Adrenal gland (tissue), 9 donors: ENCODE measurements at regions not wholly inside any gene's neighbourhood (a gene's known extent, or its start where the extent isn't known, plus 50 kb on each side); places are given as distances from the start of the nearest gene placed in this dataset.

Experiments
- DNase-seq, 7 donors: peaks; one replicate each; pipeline ENCODE4 v3.0.0-alpha.2; 2019 to 2020
- H3K27ac ChIP-seq, 5 donors: fragments of 200-600 bp; sonication (generic) in 4 of 5; 1 replicate in 3 of 5; 2 replicates in 2 of 5; pipeline versions ENCODE4 v1.5.1 to v1.8.0; 2016 to 2020; ENCODE audit warnings: mild to moderate bottlenecking in 1 of 5
- H3K27me3 ChIP-seq: fragments of 200-600 bp; 2 replicates; pipeline ENCODE4 v1.8.0; 2021
- H3K36me3 ChIP-seq, 2 donors: fragments of 200-600 bp; replicated peaks in 1 of 2; 1 replicate in 1 of 2; 2 replicates in 1 of 2; pipeline versions ENCODE4 v1.5.1 to v1.8.0; 2018 to 2022
- H3K4me1 ChIP-seq, 2 donors: fragments of 200-600 bp; replicated peaks in 1 of 2; 1 replicate in 1 of 2; 2 replicates in 1 of 2; pipeline versions ENCODE4 v1.5.1 to v1.8.0; 2018 to 2021
- H3K4me3 ChIP-seq, 4 donors: fragments of 200-600 bp; sonication (generic) in 3 of 4; one replicate each; pipeline ENCODE4 v1.5.1; 2016 to 2018
- H3K9me3 ChIP-seq, 3 donors: fragments of 200-600 bp; sonication (generic) in 1 of 3; replicated peaks in 1 of 3; 1 replicate in 2 of 3; 2 replicates in 1 of 3; pipeline versions ENCODE4 v1.5.1 to v1.8.0; 2016 to 2021
- CTCF ChIP-seq, 6 experiments: fragments of 450-650 bp in 4 of 6; fragments of 200-600 bp in 2 of 6; sonication (generic) in 1 of 6; IDR thresholded peaks; 1 replicate in 5 of 6; 2 replicates in 1 of 6; pipeline versions ENCODE4 v1.5.1 to v1.8.0; 2016 to 2021; ENCODE audit warnings: antibody characterized with exemption in 6 of 6, mild to moderate bottlenecking in 2 of 6, moderate library complexity in 1 of 6
- POLR2A ChIP-seq, 2 donors: fragments of 450-650 bp; IDR thresholded peaks; one replicate each; pipeline ENCODE4 v1.6.1; 2017; ENCODE audit warnings: antibody characterized with exemption in 2 of 2, mild to moderate bottlenecking in 2 of 2, moderate library complexity in 1 of 2
- WGBS, 4 donors: extraction: QIAGEN DNeasy Blood & Tissue Kit in 2 of 4; methylation state at CpG; one replicate each; pipeline versions ENCODE4 v1.1.5 to v1.1.7; 2013 to 2017; 5-methylcytosine and 5-hydroxymethylcytosine counted together
- intact Hi-C, 2 donors: fragments of 100-400 bp; cut with DNase I; formaldehyde crosslinking; loops; one replicate each; pipeline versions ENCODE4 v1.14.1 to v1.15.0; 2022 to 2023
- donor health status: healthy with polysubstance abuse.
- donor health status: Bipolar disorder and iron deficiency.
- donor health status: DM: yes; HTN: yes; CAD: no.
- donor health status: DM: no; HTN: no; CAD: no.
- donor health status: DM: no; HTN: no; CAD: no.

- Histone ChIP-seq H3K27me3 (no peaks in the 10 kb centered on the region), H3K36me3 (no peaks in the 10 kb centered on the region), H3K27ac (no peak overlapping the region), H3K4me1 (no peaks in the 10 kb centered on the region), H3K9me3 (no peaks in the 10 kb centered on the region), H3K4me3 (no peak overlapping the region)
- WGBS, 4 donors = 70 to 81% (median 77%) methylated on average over 12 of the region's 12 CpGs
- intact Hi-C loops = no loop called here
- no peak for DNase-seq
- TF ChIP-seq POLR2A (IDR thresholded peaks at IDR 0.05) (no peak), CTCF (IDR thresholded peaks at IDR 0.05) (no peak)
Observed at GRCh38 chr11:69558519-69558941, 77.1 kb downstream of the LINC01488 start.

- intact Hi-C loops = no loop called here
- DNase-seq = peak in 1 of 7 donors; percentile 25
Observed at GRCh38 chr11:69559181-69559580, 77.7 kb downstream of the LINC01488 start.

GRCh38 chr11:69560141-69560790, 78.8 kb downstream of the LINC01488 start:
- Histone ChIP-seq H3K9me3 (no peaks in the 10 kb centered on the region), H3K27ac (no peak overlapping the region), H3K4me3 (no peak overlapping the region), H3K36me3 (no peaks in the 10 kb centered on the region), H3K27me3 (no peaks in the 10 kb centered on the region), H3K4me1 (no peaks in the 10 kb centered on the region)
- TF ChIP-seq POLR2A (IDR thresholded peaks at IDR 0.05) (no peak), CTCF (IDR thresholded peaks at IDR 0.05) (no peak)
- no peak for DNase-seq
- intact Hi-C loops = no loop called here
- WGBS, 4 donors = 84 to 93% (median 90%) methylated on average over 4 of the region's 4 CpGs

More at GRCh38 chr11:69559181-69559580, 77.7 kb downstream of the LINC01488 start:
- Histone ChIP-seq H3K27me3 (no peaks in the 10 kb centered on the region), H3K27ac (no peak overlapping the region), H3K9me3 (no peaks in the 10 kb centered on the region), H3K36me3 (no peaks in the 10 kb centered on the region), H3K4me1 (no peaks in the 10 kb centered on the region), H3K4me3 (no peak overlapping the region)
- TF ChIP-seq CTCF (IDR thresholded peaks at IDR 0.05) = no peak
- TF ChIP-seq POLR2A (IDR thresholded peaks at IDR 0.05) = no peak
- WGBS, 4 donors = 77 to 87% (median 81%) methylated on average over 5 of the region's 5 CpGs

- H3K27ac ChIP-seq = no peak overlapping the region
- WGBS, 4 donors = 78 to 85% (median 84%) methylated on average over 4 of the region's 4 CpGs
- no peak overlapping the region for H3K4me3 ChIP-seq
- intact Hi-C loops = no loop called here
- DNase-seq = no peak
- no peak for TF ChIP-seq POLR2A (IDR thresholded peaks at IDR 0.05)
- no peak for TF ChIP-seq CTCF (IDR thresholded peaks at IDR 0.05)
- H3K27me3 ChIP-seq = no peaks in the 10 kb centered on the region
- no peaks in the 10 kb centered on the region for H3K9me3 ChIP-seq
- no peaks in the 10 kb centered on the region for H3K4me1 ChIP-seq
- no peaks in the 10 kb centered on the region for H3K36me3 ChIP-seq
Observed at GRCh38 chr11:69562302-69562701, 78.7 kb upstream of the CCND1 start.
